ENCODE measurements at regions not wholly inside any gene's neighbourhood (a gene's known extent, or its start where the extent isn't known, plus 50 kb on each side); places are given as distances from the start of the nearest gene placed in this dataset.

DNA sequence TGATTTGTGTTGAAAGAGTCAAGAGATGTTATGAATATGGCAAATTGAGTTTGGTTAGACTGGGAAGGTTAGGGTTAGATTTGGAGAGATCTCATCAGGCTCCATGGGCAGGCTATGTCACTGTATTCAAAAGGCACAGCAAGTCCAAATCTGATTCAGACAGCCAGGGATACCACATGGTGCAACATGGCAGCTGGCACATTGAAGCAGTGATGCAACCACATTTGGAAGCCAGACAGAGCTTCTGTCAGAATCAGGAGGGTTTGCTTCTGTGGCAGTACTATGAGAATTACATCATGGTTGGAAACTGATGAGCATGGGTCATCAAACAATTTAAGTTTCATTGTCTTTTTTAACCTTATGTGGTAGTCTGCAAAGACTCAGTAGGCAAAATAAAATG lies 772.2 kb downstream of the SUCLG1 start:
- H3K4me2 ChIP-seq (ENCODE audit: control insufficient read depth, insufficient read depth), result no peak overlapping the region
- no peak for DNase-seq (ENCODE audit: low read depth, low spot score)
- ChIA-PET POLR2A (no interaction called here), CTCF (no interaction called here), RAD21 (ENCODE audit: unreplicated experiment) (no interaction called here), SMC1A (ENCODE audit: uncharacterized antibody, unreplicated experiment) (interaction anchor here (0.7 kb wide), 1 partner anchor 11 kb away, joined by 3 read pairs; no protein-coding TSS in a partner anchor)
- no peak overlapping the region for H3K4me3 ChIP-seq
- no peaks in the 10 kb centered on the region for H3K9me3 ChIP-seq (replicated peaks; ENCODE audit: control insufficient read depth, insufficient read depth, low read length)
- BruUV-seq (replicated peaks), result no TSS peak
- intact Hi-C loops (cut with micrococcal nuclease; ENCODE audit: unreplicated experiment), result no loop called here
- no peak for ATAC-seq
- no peak overlapping the region for H3K27ac ChIP-seq (ENCODE audit: control insufficient read depth, insufficient read depth)
- no peak for FAIRE-seq
- no peak overlapping the region for H3K9ac ChIP-seq (ENCODE audit: control insufficient read depth, insufficient read depth, low read length)
- no peaks in the 10 kb centered on the region for H4K20me1 ChIP-seq (ENCODE audit: control insufficient read depth, insufficient read depth)
- in situ Hi-C loops (cut with MboI), result no loop called here
- no peak for TF ChIP-seq TCF3 (IDR thresholded peaks at IDR 0.05; ENCODE audit: borderline replicate concordance, insufficient read depth, low read depth, low read length)
- no peak for TF ChIP-seq POLR2AphosphoS5 (IDR thresholded peaks at IDR 0.05; ENCODE audit: low read length)
- TF ChIP-seq KLF5 (IDR thresholded peaks at IDR 0.05; ENCODE audit: partially characterized antibody), result no peak
- no peak for TF ChIP-seq PAX5 (IDR thresholded peaks at IDR 0.05; ENCODE audit: borderline replicate concordance, low read depth, low read length)
- TF ChIP-seq PML (IDR thresholded peaks at IDR 0.05; ENCODE audit: low read length), result no peak
- TF ChIP-seq YBX1 (IDR thresholded peaks at IDR 0.05), result no peak
- TF ChIP-seq ZZZ3 (IDR thresholded peaks at IDR 0.05; ENCODE audit: control insufficient read depth, insufficient read length, low read depth), result no peak
- no peaks in the 10 kb centered on the region for H3K4me1 ChIP-seq (ENCODE audit: control insufficient read depth, insufficient read depth, low read length)
- no peaks in the 10 kb centered on the region for H3K79me2 ChIP-seq (ENCODE audit: control insufficient read depth, insufficient read depth, low read length)
- no peaks in the 10 kb centered on the region for H3K27me3 ChIP-seq (replicated peaks in 1 of 2; ENCODE audit: control insufficient read depth in 2 of 2, insufficient read depth in 2 of 2, low read length in 1 of 2)
- no peaks in the 10 kb centered on the region for H3K36me3 ChIP-seq (ENCODE audit: control insufficient read depth in 2 of 2, insufficient read depth in 2 of 2, low read length in 1 of 2)
- no peak overlapping the region for H2AFZ ChIP-seq (ENCODE audit: control insufficient read depth, low read depth, low read length)

DNA sequence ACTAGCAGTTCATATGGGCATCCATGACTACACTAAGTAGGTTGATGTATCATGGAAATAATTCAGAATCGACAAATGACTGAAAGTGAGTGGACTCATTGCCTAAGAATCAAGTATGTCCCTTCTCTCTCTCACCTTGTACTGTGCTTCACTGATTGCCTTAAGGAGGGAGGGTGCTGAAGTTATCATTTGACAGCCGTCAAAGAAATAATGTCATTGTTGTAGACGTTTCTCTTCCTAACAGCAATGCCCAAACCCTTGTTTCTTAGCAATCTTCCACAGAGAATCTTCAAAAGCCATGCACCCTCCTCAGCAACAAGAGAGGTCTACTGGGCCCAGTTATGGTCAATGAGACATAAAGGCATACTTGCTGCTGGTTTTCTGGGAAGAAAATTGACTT lies 785.0 kb downstream of the SUCLG1 start:
- Histone ChIP-seq H3K36me3 (ENCODE audit: control insufficient read depth in 2 of 2, insufficient read depth in 2 of 2, low read length in 1 of 2) (no peaks in the 10 kb centered on the region), H2AFZ (ENCODE audit: control insufficient read depth, low read depth, low read length) (no peak overlapping the region), H3K9ac (ENCODE audit: control insufficient read depth, insufficient read depth, low read length) (no peak overlapping the region), H3K4me2 (ENCODE audit: control insufficient read depth, insufficient read depth) (no peak overlapping the region), H3K9me3 (replicated peaks; ENCODE audit: control insufficient read depth, insufficient read depth, low read length) (no peaks in the 10 kb centered on the region), H3K27ac (ENCODE audit: control insufficient read depth, insufficient read depth) (no peak overlapping the region), H3K79me2 (ENCODE audit: control insufficient read depth, insufficient read depth, low read length) (no peaks in the 10 kb centered on the region), H4K20me1 (ENCODE audit: control insufficient read depth, insufficient read depth) (no peaks in the 10 kb centered on the region), H3K4me1 (ENCODE audit: control insufficient read depth, insufficient read depth, low read length) (no peaks in the 10 kb centered on the region), H3K27me3 (replicated peaks in 1 of 2; ENCODE audit: control insufficient read depth in 2 of 2, insufficient read depth in 2 of 2, low read length in 1 of 2) (no peaks in the 10 kb centered on the region), H3K4me3 (no peak overlapping the region)
- POLR2A ChIA-PET, result no interaction called here
- intact Hi-C loops (cut with micrococcal nuclease; ENCODE audit: unreplicated experiment), result no loop called here
- CTCF ChIA-PET, result no interaction called here
- no TSS peak for BruUV-seq (replicated peaks)
- no peak for TF ChIP-seq CHD4 (IDR thresholded peaks at IDR 0.05)
- no peak for TF ChIP-seq SIX5 (IDR thresholded peaks at IDR 0.05; ENCODE audit: low read depth, low read length, severe bottlenecking)
- no peak for TF ChIP-seq NBN (IDR thresholded peaks at IDR 0.05)
- no peak for ATAC-seq
- no peak for DNase-seq (ENCODE audit: low read depth, low spot score)
- FAIRE-seq, result no peak
- RAD21 ChIA-PET (ENCODE audit: unreplicated experiment), result no interaction called here
- SMC1A ChIA-PET (ENCODE audit: uncharacterized antibody, unreplicated experiment), result no interaction called here
- WGBS (ENCODE audit: insufficient coverage, insufficient replicate concordance, low lambda C conversion rate, missing lambda C conversion rate), result 14% methylated on average over 3 of the region's 3 CpGs
- in situ Hi-C loops (cut with MboI), result no loop called here
